Thymus (tissue), 11 donors: ENCODE measurements at regions not wholly inside any gene's neighbourhood (a gene's known extent, or its start where the extent isn't known, plus 50 kb on each side); places are given as distances from the start of the nearest gene placed in this dataset.

ENCODE experiments used
- DNase-seq, 9 donors: peaks; one replicate each; pipeline ENCODE4 v3.0.0-alpha.2; 2013; ENCODE audit warnings: low spot score in 9 of 9, low read depth in 6 of 9, missing footprints in 1 of 9
- H3K27ac ChIP-seq, 2 donors: one replicate each; pipeline ENCODE4 v1.5.1; 2013; ENCODE audit warnings: control low read depth in 1 of 2, low read depth in 1 of 2, low read length in 1 of 2, mild to moderate bottlenecking in 1 of 2, moderate library complexity in 1 of 2
- H3K27me3 ChIP-seq, 2 donors: one replicate each; pipeline ENCODE4 v1.5.1; 2013; ENCODE audit warnings: low read length in 1 of 2; ENCODE audit not compliant: control insufficient read depth in 2 of 2, insufficient read depth in 1 of 2
- H3K36me3 ChIP-seq, 2 donors: one replicate each; pipeline ENCODE4 v1.5.1; 2013; ENCODE audit warnings: low read length in 1 of 2, mild to moderate bottlenecking in 1 of 2, moderate library complexity in 1 of 2; ENCODE audit not compliant: control insufficient read depth in 2 of 2, insufficient read depth in 2 of 2
- H3K4me1 ChIP-seq, 2 donors: one replicate each; pipeline ENCODE4 v1.5.1; 2013; ENCODE audit warnings: low read length in 2 of 2; ENCODE audit not compliant: control insufficient read depth in 2 of 2, insufficient read depth in 2 of 2
- H3K4me3 ChIP-seq, 2 donors: one replicate each; pipeline ENCODE4 v1.5.1; 2013; ENCODE audit warnings: low read length in 2 of 2, control low read depth in 1 of 2, mild to moderate bottlenecking in 1 of 2
- H3K9me3 ChIP-seq, 2 donors: one replicate each; pipeline ENCODE4 v1.5.1; 2013; ENCODE audit warnings: low read length in 1 of 2, mild to moderate bottlenecking in 1 of 2; ENCODE audit not compliant: control insufficient read depth in 2 of 2, insufficient read depth in 1 of 2
- WGBS: extraction: QIAGEN DNeasy Blood & Tissue Kit; methylation state at CpG from one replicate; pipeline ENCODE4 v1.1.7; 2013; 5-methylcytosine and 5-hydroxymethylcytosine counted together
- donor health status: healthy.

- DNase-seq, result no peak
- Histone ChIP-seq H3K36me3 (no peaks in the 10 kb centered on the region), H3K27ac (no peak overlapping the region), H3K4me1 (no peaks in the 10 kb centered on the region), H3K4me3 (no peak overlapping the region), H3K27me3 (no peaks in the 10 kb centered on the region), H3K9me3 (no peaks in the 10 kb centered on the region)
- WGBS, result 90% methylated on average over 1 of the region's 1 CpG
Observed at GRCh38 chr7:53531-53930, 138.8 kb upstream of the FAM20C start.

GRCh38 chr7:54615-55014, 137.8 kb upstream of the FAM20C start:
- H3K9me3 ChIP-seq, result no peaks in the 10 kb centered on the region
- H3K36me3 ChIP-seq, result no peaks in the 10 kb centered on the region
- no peak overlapping the region for H3K4me3 ChIP-seq
- DNase-seq, result no peak
- WGBS, result 91% methylated on average over 6 of the region's 6 CpGs
- no peaks in the 10 kb centered on the region for H3K27me3 ChIP-seq
- no peaks in the 10 kb centered on the region for H3K4me1 ChIP-seq
- no peak overlapping the region for H3K27ac ChIP-seq

- DNase-seq, result no peak
- Histone ChIP-seq H3K27me3 (no peaks in the 10 kb centered on the region), H3K27ac (no peak overlapping the region), H3K36me3 (no peaks in the 10 kb centered on the region), H3K4me1 (no peaks in the 10 kb centered on the region), H3K9me3 (no peaks in the 10 kb centered on the region), H3K4me3 (no peak overlapping the region)
- 90% methylated on average over 9 of the region's 9 CpGs for WGBS
Observed at GRCh38 chr7:55690-56248, 136.6 kb upstream of the FAM20C start.

GRCh38 chr7:56291-56913, 136.0 kb upstream of the FAM20C start:
- no peaks in the 10 kb centered on the region for H3K36me3 ChIP-seq
- no peaks in the 10 kb centered on the region for H3K4me1 ChIP-seq
- H3K9me3 ChIP-seq, result no peaks in the 10 kb centered on the region
- no peak overlapping the region for H3K4me3 ChIP-seq
- no peak overlapping the region for H3K27ac ChIP-seq
- 87% methylated on average over 18 of the region's 18 CpGs for WGBS
- no peak for DNase-seq
- no peaks in the 10 kb centered on the region for H3K27me3 ChIP-seq

GRCh38 chr7:57071-57470, 135.3 kb upstream of the FAM20C start:
- no peak for DNase-seq
- no peak overlapping the region for H3K4me3 ChIP-seq
- H3K4me1 ChIP-seq, result no peaks in the 10 kb centered on the region
- H3K36me3 ChIP-seq, result no peaks in the 10 kb centered on the region
- H3K27ac ChIP-seq, result no peak overlapping the region
- H3K9me3 ChIP-seq, result no peaks in the 10 kb centered on the region
- 95% methylated on average over 8 of the region's 8 CpGs for WGBS
- no peaks in the 10 kb centered on the region for H3K27me3 ChIP-seq

GRCh38 chr7:57482-58255, 134.7 kb upstream of the FAM20C start:
- no peaks in the 10 kb centered on the region for H3K36me3 ChIP-seq
- 89% methylated on average over 9 of the region's 9 CpGs for WGBS

GRCh38 chr7:58316-58715, 134.1 kb upstream of the FAM20C start:
- Histone ChIP-seq H3K4me3 (no peak overlapping the region), H3K36me3 (no peaks in the 10 kb centered on the region), H3K4me1 (no peaks in the 10 kb centered on the region), H3K9me3 (no peaks in the 10 kb centered on the region), H3K27me3 (no peaks in the 10 kb centered on the region), H3K27ac (no peak overlapping the region)
- no peak for DNase-seq
- WGBS, result 96% methylated on average over 7 of the region's 7 CpGs

More at GRCh38 chr7:57482-58255, 134.7 kb upstream of the FAM20C start:
- Histone ChIP-seq H3K27me3 (no peaks in the 10 kb centered on the region), H3K27ac (no peak overlapping the region), H3K4me1 (no peaks in the 10 kb centered on the region), H3K4me3 (no peak overlapping the region), H3K9me3 (no peaks in the 10 kb centered on the region)
- no peak for DNase-seq

GRCh38 chr7:59079-60016, 133.0 kb upstream of the FAM20C start:
- Histone ChIP-seq H3K4me1 (no peaks in the 10 kb centered on the region), H3K27ac (no peak overlapping the region), H3K36me3 (no peaks in the 10 kb centered on the region), H3K27me3 (no peaks in the 10 kb centered on the region), H3K9me3 (no peaks in the 10 kb centered on the region), H3K4me3 (no peak overlapping the region)
- WGBS, result 82% methylated on average over 16 of the region's 16 CpGs
- DNase-seq, result no peak
